Glomerular visceral epithelial cell (primary cell): ENCODE measurements at regions not wholly inside any gene's neighbourhood (a gene's known extent, or its start where the extent isn't known, plus 50 kb on each side); places are given as distances from the start of the nearest gene placed in this dataset.

ENCODE experiments used
- DNase-seq: peaks from one replicate; pipeline ENCODE4 v3.0.0-alpha.2; 2016; ENCODE audit errors: extremely low spot score

DNA sequence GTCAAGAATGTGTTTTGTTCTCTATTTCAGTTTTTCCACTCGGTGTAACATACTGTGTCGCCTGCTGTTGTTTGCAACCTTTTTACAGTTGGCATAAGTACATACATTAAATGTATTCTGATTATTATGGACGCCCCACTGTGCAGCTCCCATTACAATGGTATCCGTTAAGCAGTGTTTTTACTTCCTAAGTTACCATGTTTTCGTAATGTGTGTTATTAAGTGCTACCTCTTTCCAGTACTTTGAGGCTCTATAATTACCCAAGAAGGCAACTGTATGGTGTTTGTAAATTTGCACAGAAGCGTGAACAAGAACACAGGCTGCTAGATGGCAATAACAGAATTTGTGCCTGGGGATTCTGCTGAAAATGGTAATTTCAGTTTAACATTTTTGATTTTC, 568.0 kb upstream of the MARCKS start:
- no peak for DNase-seq

DNA sequence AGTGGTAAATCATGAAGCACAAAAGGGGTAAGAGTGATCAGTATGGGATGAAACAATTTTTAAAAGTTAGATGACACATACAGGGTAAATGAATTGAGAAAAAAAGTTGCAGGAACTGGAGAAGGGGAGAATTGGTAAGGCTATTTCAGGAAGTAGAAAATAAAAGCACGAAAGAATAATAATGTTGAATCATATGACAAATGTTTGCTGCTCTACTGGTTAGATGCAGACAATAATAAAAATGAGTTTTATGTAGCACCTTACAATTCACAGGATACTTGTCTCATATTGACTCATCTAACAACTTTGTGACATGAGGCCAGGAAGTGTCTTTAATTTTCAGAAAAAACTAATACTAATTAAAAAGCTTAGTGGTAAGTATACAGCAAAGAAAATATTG, 566.5 kb upstream of the MARCKS start:
- no peak for DNase-seq

DNA sequence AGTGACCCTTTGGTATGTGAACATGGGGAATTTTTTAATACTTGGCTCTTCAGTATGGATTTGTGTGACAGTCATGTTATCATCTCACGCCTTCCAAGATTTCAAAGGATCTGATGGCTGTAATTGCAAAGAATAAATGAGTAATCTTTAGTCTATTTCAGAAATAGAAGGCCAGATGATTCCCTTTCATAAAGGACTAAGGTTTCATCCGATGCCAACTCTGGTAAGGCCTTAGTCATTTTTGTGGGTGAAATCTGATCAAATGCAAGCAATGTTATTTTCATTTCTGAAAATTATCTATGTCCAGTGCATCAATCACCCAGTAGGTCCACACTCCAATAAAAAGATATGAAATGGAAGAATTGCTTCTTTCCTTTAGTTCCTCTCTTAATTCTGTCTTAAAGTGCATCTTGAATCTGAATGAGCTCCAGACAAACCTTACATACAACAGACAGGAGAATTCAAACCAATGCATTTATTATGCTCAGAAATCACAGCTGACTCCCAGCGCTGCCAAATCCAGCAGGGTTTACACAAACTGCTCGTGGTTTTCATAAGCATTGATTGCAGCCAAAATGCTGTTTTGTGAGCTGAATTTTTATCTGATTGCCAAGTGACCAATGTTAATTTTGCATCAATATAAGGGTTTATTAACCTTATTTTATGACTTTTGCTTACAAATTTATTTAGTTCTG, 565.2 kb upstream of the MARCKS start:
- no peak for DNase-seq

DNA sequence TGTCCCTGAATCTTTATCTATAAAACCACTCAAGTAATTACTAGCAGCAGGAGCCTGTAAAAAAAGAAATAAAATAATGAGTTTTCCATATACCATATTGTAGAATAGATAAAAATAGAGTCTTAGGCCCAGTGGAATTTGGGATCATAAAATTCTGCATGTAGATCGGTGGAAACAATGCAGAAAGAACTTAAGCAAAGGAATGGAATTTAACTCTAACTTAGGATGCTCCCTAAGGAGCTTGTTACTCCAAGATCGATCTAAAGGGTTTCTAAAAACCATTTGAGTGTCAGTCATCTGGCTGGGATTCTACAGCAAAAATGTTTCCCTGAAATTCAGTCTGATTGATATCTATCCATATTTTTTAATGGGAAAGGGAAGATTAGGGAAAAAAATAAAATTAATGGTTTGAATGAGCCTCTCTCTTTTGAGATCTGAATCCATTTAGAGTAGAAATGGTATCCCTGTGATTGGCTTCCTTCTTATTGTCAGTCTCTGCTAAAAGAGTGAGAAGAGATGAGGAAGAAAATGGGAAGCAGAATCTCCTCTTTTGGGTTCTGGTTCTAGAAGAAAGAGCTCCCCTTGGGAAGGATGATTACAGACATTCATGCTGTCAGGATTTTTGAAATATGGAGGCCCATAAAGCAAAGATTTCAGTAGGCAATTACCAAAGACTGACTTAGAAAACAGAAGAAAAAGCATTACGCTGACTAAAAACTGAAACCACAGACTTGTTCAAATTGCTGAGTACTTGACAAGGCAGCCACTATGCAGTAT, 564.3 kb upstream of the MARCKS start:
- DNase-seq = no peak

DNA sequence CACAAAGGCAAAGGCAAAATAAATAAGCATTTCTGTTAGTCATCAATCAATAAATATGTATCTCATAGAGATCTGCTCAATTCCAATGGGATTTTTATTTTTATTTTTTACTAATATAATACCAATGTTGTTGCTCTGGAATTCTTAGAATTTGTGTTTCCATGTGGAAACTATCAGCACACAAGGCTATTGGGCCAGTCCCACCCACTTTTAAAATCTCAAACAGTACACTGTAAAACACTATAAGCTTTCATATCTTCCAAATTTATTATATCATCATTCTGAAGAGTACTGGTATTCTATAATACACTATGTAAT, 563.8 kb upstream of the MARCKS start:
- DNase-seq = no peak

DNA sequence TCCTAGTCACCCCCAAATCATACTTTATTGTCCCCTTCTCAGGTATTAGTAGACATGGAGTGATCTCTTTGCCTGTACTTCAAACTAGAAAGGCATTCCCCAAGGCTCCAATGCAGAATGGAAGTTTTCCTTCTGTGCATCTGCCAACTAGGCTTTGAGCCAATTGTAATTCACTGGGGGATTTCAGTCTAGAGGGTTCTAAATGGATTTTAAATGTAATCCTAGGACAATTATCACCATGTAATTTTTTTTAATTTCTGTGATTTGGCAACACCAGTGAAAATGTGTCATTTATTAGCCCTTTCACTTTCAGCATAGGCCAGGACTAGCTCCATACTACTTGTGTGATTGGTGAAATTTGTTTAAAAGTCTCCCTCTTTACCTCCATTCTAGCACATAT, 557.6 kb upstream of the MARCKS start:
- no peak for DNase-seq

DNA sequence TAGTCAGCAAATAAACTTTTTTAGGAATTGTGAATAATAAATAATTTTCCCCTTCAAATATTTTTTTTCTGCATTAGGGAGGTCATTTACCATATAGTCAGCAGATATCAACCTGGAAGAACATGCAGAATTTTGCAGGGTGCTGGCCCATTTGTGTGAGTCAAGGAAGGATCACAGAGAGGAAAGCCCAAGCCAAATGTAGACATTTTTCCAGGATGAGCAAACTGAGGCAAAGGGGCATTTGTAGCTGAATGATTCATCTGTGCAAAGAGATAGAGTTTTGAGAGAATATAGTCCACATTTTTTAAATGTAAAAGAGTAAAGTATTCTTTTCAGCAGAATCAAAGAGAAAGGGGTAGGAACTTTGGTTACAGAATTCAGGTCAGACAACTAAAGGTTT, 555.5 kb upstream of the MARCKS start:
- DNase-seq = no peak

DNA sequence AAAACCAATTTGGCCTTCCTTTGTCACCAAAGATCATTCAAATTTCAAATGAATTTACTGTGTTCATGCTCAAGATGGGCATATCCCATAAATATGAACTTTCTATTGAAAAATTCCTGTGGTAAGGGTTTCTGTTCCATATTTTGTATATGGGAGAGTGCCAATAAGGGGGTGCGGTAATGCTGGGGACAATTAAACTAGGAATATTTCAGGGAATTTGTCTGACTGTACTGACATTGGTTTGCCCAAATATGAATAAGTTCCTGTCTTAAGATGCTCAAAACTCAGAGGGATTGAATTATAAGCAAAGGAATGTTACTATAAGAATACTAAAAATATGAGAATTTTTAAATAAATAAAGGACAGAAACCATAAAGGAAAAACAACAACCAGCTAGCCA, 553.0 kb upstream of the MARCKS start:
- no peak for DNase-seq

DNA sequence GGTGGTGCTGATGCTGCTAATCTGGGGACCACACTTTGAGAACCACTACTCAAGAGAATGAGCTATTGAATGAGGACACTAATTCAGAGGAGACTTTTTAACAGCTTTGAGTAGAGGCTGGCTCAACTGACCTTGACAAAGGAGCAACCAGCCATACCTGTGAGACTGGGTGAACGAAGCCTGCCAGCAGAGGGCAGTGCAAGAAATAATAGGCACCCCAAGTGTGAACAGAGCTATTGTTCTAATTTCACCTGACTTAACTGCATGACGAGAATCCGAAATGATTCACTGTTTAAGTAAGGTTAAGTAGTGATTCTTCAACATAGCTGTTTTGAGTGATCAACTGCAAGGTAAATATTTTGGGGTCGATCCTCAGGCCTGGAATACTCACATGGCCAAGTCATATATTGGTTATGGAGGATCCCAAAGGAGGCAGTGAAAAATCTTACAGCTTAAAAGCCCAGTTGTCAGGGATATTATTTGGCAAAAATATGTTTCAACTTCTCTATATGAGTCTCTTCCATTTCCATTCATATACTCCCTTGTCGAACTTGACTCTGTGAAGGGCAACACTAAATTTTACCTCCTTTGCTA, 550.5 kb upstream of the MARCKS start:
- DNase-seq = peak; percentile 54

DNA sequence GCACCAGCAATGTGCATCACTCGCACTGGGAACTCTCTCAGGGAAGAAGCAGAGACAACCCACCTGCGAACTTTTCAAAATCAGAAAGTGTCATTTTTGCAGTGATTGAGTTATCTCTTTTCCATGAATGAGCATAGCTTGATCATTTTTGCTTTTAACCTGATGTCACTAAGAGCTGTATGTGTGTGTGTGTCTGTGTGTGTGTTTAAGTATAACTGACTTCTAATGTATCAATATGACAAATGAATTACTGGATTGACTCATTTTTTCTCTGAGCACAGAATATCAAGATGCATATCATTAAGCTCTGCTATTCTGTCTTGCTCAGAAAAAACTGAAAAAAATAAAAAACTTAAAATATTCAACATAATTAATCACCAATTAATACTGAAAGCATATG, 548.9 kb upstream of the MARCKS start:
- DNase-seq = no peak

DNA sequence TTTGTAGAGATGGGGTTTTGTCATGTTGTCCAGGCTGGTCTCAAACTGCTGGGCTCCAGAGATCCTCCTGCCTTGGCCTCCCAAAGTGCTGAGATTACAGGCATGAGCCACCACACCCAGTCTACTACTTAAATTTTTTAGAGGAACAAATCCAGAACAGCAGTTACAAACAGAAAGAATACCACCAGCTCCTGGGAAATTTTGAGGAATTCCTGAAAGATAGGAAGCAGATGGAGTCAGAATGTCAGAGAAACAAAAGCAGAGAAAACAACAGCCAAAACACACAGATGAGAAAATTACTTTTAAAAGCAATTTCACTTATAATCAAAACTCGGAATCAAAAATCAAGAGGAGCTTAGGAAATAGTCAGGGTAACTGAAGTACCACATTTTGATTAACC, 543.3 kb upstream of the MARCKS start:
- DNase-seq = no peak

DNA sequence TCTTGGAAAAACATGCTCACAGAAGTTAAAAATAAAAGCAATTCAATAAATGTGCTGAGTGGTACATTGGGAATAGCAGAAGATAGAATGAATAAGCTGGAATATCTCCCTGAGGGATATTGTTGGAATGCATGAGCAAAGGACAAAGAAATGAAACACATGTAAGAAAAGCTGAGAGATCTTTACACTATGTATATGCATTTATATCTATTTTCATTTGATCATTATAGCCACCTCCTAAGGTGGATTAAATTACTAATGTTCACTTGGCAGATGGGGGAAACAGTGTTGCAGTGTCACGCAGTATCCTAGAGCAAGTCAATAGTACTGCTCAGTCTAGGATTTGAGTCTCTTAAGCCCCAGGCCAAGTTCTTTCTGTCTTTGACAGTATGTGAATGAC, 542.0 kb upstream of the MARCKS start:
- no peak for DNase-seq

DNA sequence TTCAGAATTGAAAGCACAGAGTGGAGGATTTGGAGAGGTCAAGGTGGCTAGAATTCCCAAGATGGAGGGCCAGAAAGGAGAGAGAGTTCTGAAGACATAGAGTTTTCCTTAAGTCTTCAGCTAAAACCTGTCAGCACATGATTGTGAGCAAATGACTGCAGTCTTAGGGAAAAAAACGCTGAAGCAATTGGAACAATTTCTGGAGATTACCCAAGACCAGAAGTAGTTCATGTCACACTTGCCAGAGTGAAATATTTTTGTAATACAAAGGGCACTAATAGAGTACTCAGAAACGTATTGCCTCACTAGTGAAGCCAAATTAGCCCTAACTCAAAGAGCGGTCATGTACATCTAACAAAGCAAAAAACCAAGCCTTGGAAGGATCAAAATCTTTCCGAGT, 541.3 kb upstream of the MARCKS start:
- no peak for DNase-seq

DNA sequence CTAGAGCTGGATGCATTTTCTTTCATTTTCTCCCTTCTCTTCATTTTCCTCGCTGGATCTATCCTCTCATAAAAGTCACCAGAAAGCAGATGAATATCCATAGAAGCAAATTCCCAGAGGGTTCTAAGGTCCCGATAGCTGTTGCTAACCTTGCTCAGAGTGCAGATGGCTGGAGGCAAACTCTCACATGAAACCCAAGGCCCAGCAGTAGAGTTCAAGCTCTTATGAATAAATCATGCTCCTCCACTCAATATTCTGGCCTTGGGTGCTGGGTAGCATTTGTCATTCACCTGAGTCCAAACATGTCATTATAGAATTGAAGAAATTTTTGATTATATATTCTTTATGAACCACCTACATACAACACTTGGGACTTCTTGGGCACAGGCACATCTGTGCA, 539.7 kb upstream of the MARCKS start:
- no peak for DNase-seq

DNA sequence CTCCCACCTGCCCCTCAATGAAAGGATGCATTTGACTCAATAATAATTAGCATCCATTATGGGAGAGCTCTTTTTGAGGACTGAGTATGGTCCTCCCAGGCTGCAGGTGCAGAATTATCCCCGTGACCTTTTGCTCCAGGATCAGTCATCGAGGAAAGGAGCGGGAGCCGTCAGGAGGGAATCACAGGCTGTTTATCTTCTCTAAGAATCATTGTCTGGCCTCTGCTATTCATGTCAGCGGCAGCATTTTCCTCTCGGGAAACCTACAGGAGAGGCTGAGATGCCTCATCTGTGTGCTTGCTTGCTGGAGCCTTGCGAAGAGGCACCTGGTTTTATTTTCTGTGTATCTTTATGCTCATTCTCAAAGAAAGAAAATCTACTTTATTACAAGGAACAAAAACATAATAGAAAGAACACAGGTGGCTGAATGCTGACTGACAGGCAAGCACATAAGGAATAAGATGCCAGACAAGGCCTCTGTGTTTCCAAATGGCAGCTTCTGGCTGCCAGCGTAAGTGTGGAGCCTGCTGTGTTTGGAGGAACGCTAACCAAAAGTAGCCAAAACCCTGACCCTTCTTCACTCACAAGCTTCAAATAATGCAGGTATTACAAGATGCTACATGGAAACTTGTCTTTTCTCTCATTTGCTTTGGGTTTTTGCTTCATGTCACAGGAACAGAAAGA, 539.1 kb upstream of the MARCKS start:
- DNase-seq = no peak

DNA sequence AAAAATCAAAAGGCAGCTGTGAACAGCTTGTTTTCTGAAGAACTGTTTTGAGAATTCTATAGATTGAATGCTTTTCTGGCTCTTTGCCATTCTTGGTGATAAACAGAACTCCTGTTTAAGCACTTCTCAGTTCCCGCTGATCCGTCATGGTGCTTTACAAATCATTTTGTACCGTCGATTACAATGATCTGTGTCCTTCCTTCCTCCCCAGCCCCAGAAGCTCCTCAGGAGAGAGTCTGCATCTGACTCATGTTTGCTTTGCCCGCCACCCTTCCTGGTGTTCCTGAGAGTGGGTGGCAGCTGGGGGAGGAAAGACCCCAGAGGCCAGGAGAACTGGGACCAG, 538.6 kb upstream of the MARCKS start:
- DNase-seq = no peak

DNA sequence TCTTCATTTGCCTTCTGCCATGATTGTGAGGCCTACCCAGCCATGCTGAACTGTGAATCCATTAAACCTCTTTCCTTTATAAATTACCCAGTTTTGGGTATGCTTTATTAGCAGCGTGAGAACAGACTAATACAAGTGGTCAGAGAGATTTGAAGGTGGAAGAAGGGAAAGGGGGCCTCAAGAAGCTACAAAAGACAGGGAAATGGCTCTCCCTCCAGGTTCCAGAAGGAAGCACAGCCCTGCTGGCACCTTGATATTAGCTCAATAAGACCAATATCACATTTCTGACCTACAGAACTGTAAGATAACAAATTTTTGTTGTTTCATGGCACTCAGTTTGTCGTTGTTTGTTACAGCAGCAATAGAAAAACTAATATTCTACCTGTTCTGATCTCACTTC, 536.5 kb upstream of the MARCKS start:
- no peak for DNase-seq

DNA sequence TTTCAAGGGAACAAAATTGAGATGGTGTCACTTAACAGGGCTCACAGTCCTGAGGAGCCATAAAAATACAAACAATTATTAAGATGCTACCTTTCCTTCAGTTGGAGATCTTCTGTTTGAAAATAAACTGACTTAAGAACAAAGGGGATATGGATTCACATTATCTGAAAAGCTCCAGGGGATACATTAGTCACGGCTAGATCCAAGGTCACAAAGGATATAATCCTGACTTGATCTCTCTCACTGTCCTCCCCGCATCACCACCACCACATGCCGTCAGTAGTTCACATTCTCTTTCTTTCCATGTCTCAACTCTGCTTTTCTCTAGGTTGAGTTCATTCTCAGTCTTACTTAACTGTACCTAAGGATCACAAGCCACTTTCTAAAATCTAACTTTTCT, 530.4 kb upstream of the MARCKS start:
- DNase-seq = no peak

DNA sequence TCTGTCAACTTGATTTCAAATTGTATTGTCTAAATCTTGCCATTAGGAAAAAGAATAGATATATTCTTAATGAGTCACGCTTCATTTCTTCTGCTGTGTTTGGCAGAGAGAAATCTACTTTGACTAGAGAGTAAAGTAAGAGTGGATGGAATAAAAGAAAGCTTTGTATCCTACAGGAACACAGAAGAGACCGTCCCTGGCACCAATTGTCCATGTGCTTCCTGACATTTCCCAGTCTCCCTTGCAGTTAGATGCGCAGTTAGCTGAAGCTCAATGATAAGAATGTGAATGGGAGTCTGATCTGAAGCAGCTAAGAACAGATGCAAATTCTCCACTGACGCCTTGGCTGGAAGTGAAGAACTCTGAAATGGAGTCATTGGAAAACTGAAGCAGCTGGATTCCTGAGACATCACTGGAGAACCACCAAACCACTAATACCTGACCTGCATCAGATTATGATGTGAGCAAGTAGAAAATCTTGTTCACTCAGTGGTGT, 528.2 kb upstream of the MARCKS start:
- peak; percentile 8 for DNase-seq

DNA sequence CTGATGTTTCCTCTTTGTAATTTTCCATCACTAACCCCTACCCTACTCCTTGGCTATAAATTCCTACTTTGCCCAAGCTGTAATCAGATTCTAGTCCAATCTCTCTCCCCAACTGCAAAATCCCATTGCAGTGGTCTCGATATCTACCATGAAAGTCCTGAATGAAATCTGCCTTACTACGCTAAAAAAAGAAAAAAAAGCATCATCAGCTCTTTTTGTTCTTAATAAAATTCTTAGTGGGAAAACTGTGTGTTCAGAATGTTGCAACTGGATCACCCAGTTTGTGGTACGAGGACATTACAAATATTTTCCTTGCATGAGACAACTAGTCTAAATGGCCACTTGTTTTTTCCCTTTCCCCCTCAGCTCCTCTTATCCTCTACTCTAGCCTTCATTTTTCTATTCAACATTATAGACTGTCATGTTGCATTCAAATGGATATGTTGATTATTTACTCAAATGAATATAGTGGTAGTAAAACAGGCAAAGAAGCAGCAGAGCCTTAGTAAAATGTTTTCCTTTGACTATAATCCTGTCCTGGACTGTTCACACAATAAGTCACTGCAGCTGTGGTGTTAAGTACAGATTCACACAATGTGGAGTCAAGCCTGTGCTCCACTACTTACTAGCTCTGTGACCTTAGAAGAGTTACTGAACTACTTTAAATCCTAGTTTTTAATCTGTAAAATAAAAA, 527.1 kb upstream of the MARCKS start:
- DNase-seq = no peak

DNA sequence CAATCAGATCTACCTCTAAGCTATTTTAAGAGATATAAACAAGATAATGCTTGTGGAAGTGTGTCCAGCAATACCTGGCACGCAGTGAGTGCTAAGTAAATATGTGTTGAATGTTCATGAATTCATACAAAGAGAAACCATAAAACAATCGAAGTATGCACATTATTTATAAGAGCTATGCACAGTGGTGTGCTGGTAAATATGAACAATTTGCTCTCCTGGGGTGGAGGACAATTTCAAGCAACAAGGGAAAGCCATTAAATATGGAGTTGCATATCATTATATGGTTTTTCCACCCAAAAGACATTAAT, 526.6 kb upstream of the MARCKS start:
- DNase-seq = no peak

DNA sequence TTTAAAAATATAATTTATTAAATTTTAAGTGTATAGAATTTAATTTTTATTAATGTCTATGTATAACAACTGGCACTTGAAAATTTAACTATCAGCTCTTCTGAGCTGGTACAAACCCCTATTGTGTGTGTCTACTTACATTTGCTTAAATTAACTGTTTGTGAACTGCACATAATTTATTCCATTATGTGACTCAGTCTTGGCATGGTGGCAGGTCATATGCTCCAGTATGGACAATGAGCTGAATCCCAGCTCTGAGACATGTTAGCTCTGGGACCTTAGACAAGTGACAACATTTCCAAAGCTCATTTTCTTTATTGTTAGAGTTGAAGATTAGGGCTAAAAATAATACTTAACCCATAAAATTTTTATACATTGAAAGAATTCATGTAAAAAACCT, 526.1 kb upstream of the MARCKS start:
- DNase-seq = no peak
